NK-92 treated with Interleukin-12 subunit alpha and Interleukin-12 subunit beta, amount 100 ng/mL, for 24 hours (cell line): ENCODE measurements at regions not wholly inside any gene's neighbourhood (a gene's known extent, or its start where the extent isn't known, plus 50 kb on each side); places are given as distances from the start of the nearest gene placed in this dataset.

Experiments used
- DNase-seq: peaks from one replicate; lab custom pipeline; 2025; lab: John Stamatoyannopoulos, UW

GRCh38 chr5:2032432-2032831 is 149.7 kb upstream of the IRX4 start:
- DNase-seq: no peak

- DNase-seq: no peak
Observed at GRCh38 chr5:2031581-2031980, 148.9 kb upstream of the IRX4 start.

- no peak for DNase-seq
Observed at GRCh38 chr5:2030131-2030530, 147.4 kb upstream of the IRX4 start.

GRCh38 chr5:2029206-2029605 is 146.5 kb upstream of the IRX4 start:
- no peak for DNase-seq

GRCh38 chr5:2027790-2028189 is 145.1 kb upstream of the IRX4 start:
- DNase-seq: no peak

GRCh38 chr5:2024986-2025721 is 142.4 kb upstream of the IRX4 start:
- DNase-seq: no peak

GRCh38 chr5:2023196-2023595 is 140.5 kb upstream of the IRX4 start:
- DNase-seq: no peak

GRCh38 chr5:2022436-2022835 is 139.7 kb upstream of the IRX4 start:
- no peak for DNase-seq

GRCh38 chr5:2021484-2022176 is 138.9 kb upstream of the IRX4 start:
- DNase-seq: no peak

- no peak for DNase-seq
Observed at GRCh38 chr5:2020730-2021129, 138.0 kb upstream of the IRX4 start.

- no peak for DNase-seq
Observed at GRCh38 chr5:2019716-2020115, 137.0 kb upstream of the IRX4 start.

GRCh38 chr5:2018390-2018724 is 135.6 kb upstream of the IRX4 start:
- DNase-seq: no peak

- no peak for DNase-seq
Observed at GRCh38 chr5:2017540-2018389, 135.0 kb upstream of the IRX4 start.

- DNase-seq: no peak
Observed at GRCh38 chr5:2015961-2016360, 133.2 kb upstream of the IRX4 start.

GRCh38 chr5:2015124-2015848 is 132.6 kb upstream of the IRX4 start:
- DNase-seq: no peak

- DNase-seq: no peak
Observed at GRCh38 chr5:2014058-2014610, 131.4 kb upstream of the IRX4 start.

- DNase-seq: no peak
Observed at GRCh38 chr5:2013301-2014057, 130.8 kb upstream of the IRX4 start.

GRCh38 chr5:2012885-2013284 is 130.2 kb upstream of the IRX4 start:
- no peak for DNase-seq

GRCh38 chr5:2011481-2012411 is 129.0 kb upstream of the IRX4 start:
- DNase-seq: no peak

GRCh38 chr5:2010940-2011339 is 128.2 kb upstream of the IRX4 start:
- no peak for DNase-seq
